HG03469 (cell line): ENCODE measurements at regions not wholly inside any gene's neighbourhood (a gene's known extent, or its start where the extent isn't known, plus 50 kb on each side); places are given as distances from the start of the nearest gene placed in this dataset.
"Not testable (repeated sequence)": the region's sequence is repeated elsewhere in the genome, so short reads cannot be mapped to it uniquely, and the experiment has no call there.

Experiments used
- ATAC-seq: cut with Tn5 transposase; IDR thresholded peaks from one replicate; pipeline ENCODE4 v1.9.1; 2021; ENCODE audit warnings: mild to moderate bottlenecking, moderate library complexity, moderate number of reproducible peaks; ENCODE audit not compliant: unreplicated experiment

- ATAC-seq, result not testable (repeated sequence)
These were observed 102.8 kb downstream of the POTEB start for GRCh38 chr15:21774760-21775159.

- ATAC-seq, result not testable (repeated sequence)
These were observed 111.0 kb downstream of the POTEB start for GRCh38 chr15:21766524-21766923.

- not testable (repeated sequence) for ATAC-seq
These were observed 113.8 kb downstream of the POTEB start for GRCh38 chr15:21763756-21764155.

GRCh38 chr15:21760250-21761023 is 117.1 kb downstream of the POTEB start:
- ATAC-seq, result not testable (repeated sequence)

GRCh38 chr15:21759401-21760165 is 118.0 kb downstream of the POTEB start:
- not testable (repeated sequence) for ATAC-seq

- not testable (repeated sequence) for ATAC-seq
These were observed 123.7 kb downstream of the POTEB start for GRCh38 chr15:21753838-21754237.

GRCh38 chr15:21752124-21752957 is 125.2 kb downstream of the POTEB start:
- ATAC-seq, result not testable (repeated sequence)

- ATAC-seq, result not testable (repeated sequence)
These were observed 128.4 kb downstream of the POTEB start for GRCh38 chr15:21749173-21749572.

GRCh38 chr15:21744245-21744915 is 133.2 kb downstream of the POTEB start:
- ATAC-seq, result not testable (repeated sequence)

GRCh38 chr15:21742067-21742466 is 135.5 kb downstream of the POTEB start:
- ATAC-seq, result peak; percentile 84

- ATAC-seq, result not testable (repeated sequence)
These were observed 139.5 kb downstream of the POTEB start for GRCh38 chr15:21738003-21738402.

- not testable (repeated sequence) for ATAC-seq
These were observed 141.1 kb downstream of the POTEB start for GRCh38 chr15:21736443-21736842.

- ATAC-seq, result not testable (repeated sequence)
These were observed 141.7 kb downstream of the POTEB start for GRCh38 chr15:21735837-21736236.

GRCh38 chr15:21735368-21735767 is 142.2 kb downstream of the POTEB start:
- ATAC-seq, result not testable (repeated sequence)

GRCh38 chr15:21731496-21731895 is 146.0 kb downstream of the POTEB start:
- ATAC-seq, result peak; percentile 32

GRCh38 chr15:21730427-21731405 is 146.8 kb downstream of the POTEB start:
- peak; percentile 49 for ATAC-seq

- ATAC-seq, result not testable (repeated sequence)
These were observed 152.5 kb downstream of the POTEB start for GRCh38 chr15:21724988-21725387.

- ATAC-seq, result not testable (repeated sequence)
These were observed 156.4 kb downstream of the POTEB start for GRCh38 chr15:21721115-21721514.

- peak; percentile 72 for ATAC-seq
These were observed 158.8 kb downstream of the POTEB start for GRCh38 chr15:21718779-21719178.
